ENCODE measurements at regions not wholly inside any gene's neighbourhood (a gene's known extent, or its start where the extent isn't known, plus 50 kb on each side); places are given as distances from the start of the nearest gene placed in this dataset.

DNA sequence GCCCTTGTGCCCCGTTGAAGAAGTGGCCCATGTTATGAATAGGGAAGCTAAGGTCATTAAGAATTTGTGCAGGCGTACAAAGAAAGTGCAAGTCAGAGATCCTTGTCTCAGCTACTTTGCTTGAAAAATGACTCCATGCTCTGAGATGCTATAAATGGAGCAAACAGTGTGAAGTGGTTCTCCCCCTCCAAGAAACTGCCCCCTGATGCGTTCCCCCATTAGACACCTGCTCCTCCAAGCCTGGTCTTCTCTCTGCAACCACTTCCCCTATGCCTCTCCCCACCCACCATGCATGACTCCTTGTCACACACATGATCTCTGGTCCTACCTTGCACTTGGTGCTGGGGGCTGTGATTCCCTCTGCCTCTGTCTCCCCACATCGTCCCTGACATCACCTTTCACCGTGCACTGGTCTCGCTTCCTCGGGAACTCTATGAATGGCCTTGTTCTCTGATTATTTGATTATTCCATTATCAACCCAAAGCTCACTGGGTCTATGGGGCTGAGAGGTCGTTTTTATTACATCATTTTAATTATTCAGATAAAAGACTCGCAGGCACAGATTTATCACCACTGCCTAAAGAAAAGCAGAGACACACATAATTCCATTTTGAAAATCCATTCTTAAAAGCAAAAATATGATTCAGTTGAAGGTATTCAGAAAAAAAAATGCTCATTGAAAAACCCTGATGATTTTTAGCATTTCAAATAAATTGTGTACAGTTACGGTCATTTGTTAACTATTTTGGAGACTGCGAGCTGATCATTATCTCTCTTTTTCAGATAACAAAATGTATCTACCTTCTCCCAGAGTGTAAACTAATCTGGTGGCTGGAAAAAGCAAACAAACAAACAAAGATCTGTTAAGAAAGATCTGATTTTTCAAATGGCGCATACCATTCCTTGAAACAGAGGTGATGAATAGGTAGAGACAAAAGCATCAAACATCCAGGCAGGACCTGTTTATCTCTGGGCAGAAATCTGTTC, 294.9 kb downstream of the SOX11 start:
- POLR2A ChIA-PET: no interaction called here
- no peak overlapping the region for H3K27ac ChIP-seq (ENCODE audit: low read depth, low read length)

More for the DNA sequence above, 294.9 kb downstream of the SOX11 start:
- CTCF ChIA-PET: no interaction called here
- no peaks in the 10 kb centered on the region for H3K27me3 ChIP-seq (ENCODE audit: insufficient read depth, low read length)
- no peaks in the 10 kb centered on the region for H3K4me1 ChIP-seq (ENCODE audit: control insufficient read depth in 1 of 2, insufficient read depth in 2 of 2, low read length in 2 of 2)
- RAD21 ChIA-PET (ENCODE audit: low non-redundant PET in 1 of 2, low total read pairs in 2 of 2, uncharacterized antibody in 2 of 2, unreplicated experiment in 2 of 2): no interaction called here
- no peak overlapping the region for H3K4me3 ChIP-seq (replicated peaks in 1 of 2; ENCODE audit: low read depth in 1 of 2, low read length in 2 of 2)
- TF ChIP-seq, protein P1, sequence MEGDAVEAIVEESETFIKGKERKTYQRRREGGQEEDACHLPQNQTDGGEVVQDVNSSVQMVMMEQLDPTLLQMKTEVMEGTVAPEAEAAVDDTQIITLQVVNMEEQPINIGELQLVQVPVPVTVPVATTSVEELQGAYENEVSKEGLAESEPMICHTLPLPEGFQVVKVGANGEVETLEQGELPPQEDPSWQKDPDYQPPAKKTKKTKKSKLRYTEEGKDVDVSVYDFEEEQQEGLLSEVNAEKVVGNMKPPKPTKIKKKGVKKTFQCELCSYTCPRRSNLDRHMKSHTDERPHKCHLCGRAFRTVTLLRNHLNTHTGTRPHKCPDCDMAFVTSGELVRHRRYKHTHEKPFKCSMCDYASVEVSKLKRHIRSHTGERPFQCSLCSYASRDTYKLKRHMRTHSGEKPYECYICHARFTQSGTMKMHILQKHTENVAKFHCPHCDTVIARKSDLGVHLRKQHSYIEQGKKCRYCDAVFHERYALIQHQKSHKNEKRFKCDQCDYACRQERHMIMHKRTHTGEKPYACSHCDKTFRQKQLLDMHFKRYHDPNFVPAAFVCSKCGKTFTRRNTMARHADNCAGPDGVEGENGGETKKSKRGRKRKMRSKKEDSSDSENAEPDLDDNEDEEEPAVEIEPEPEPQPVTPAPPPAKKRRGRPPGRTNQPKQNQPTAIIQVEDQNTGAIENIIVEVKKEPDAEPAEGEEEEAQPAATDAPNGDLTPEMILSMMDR (IDR thresholded peaks at IDR 0.05 in 2 of 3, conservative IDR thresholded peaks at IDR 0.05 in 1 of 3; ENCODE audit: borderline replicate concordance in 1 of 3, insufficient read depth in 1 of 3, low read depth in 2 of 3, low read length in 2 of 3): no peak
- no peak for TF ChIP-seq JUND (IDR thresholded peaks at IDR 0.05)
- TF ChIP-seq, protein P2, sequence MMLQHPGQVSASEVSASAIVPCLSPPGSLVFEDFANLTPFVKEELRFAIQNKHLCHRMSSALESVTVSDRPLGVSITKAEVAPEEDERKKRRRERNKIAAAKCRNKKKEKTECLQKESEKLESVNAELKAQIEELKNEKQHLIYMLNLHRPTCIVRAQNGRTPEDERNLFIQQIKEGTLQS (IDR thresholded peaks at IDR 0.05): no peak
- TF ChIP-seq, protein P3, sequence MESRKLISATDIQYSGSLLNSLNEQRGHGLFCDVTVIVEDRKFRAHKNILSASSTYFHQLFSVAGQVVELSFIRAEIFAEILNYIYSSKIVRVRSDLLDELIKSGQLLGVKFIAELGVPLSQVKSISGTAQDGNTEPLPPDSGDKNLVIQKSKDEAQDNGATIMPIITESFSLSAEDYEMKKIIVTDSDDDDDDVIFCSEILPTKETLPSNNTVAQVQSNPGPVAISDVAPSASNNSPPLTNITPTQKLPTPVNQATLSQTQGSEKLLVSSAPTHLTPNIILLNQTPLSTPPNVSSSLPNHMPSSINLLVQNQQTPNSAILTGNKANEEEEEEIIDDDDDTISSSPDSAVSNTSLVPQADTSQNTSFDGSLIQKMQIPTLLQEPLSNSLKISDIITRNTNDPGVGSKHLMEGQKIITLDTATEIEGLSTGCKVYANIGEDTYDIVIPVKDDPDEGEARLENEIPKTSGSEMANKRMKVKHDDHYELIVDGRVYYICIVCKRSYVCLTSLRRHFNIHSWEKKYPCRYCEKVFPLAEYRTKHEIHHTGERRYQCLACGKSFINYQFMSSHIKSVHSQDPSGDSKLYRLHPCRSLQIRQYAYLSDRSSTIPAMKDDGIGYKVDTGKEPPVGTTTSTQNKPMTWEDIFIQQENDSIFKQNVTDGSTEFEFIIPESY (IDR thresholded peaks at IDR 0.05; ENCODE audit: extremely low read depth, insufficient replicate concordance, low read length): no peak
- no peak for TF ChIP-seq ZNF274 (IDR thresholded peaks at IDR 0.05; ENCODE audit: low read depth, low read length)
- H3K4me2 ChIP-seq (ENCODE audit: low read length): no peak overlapping the region
- no TSS peak for BruUV-seq (replicated peaks)
- H3K9me2 ChIP-seq (ENCODE audit: insufficient read depth): no peaks in the 10 kb centered on the region
- H2AFZ ChIP-seq (ENCODE audit: low read depth, low read length, poor library complexity, severe bottlenecking): no peak overlapping the region
- H4K20me1 ChIP-seq (ENCODE audit: insufficient read depth): no peaks in the 10 kb centered on the region
- DNase-seq (ENCODE audit: low read depth, low spot score): no peak
- intact Hi-C loops (cut with micrococcal nuclease): no loop called here
- H3K79me2 ChIP-seq (ENCODE audit: insufficient read depth, low read length): no peaks in the 10 kb centered on the region
- H3K36me3 ChIP-seq (ENCODE audit: control insufficient read depth in 1 of 2, insufficient read depth in 2 of 2, low read length in 2 of 2): no peaks in the 10 kb centered on the region
- H3K9me3 ChIP-seq (ENCODE audit: control insufficient read depth in 1 of 2, insufficient read depth in 1 of 2, low read depth in 1 of 2, low read length in 2 of 2): peaks cover 0 to 13% of the 10 kb centered on the region in 2 experiments; a peak in 3 of 4 replicates
- H3K9ac ChIP-seq (ENCODE audit: low read length): no peak overlapping the region
- ATAC-seq: no peak

Measured in HCT116 (cell line).